ENCODE measurements at regions not wholly inside any gene's neighbourhood (a gene's known extent, or its start where the extent isn't known, plus 50 kb on each side); places are given as distances from the start of the nearest gene placed in this dataset.

GRCh38 chr1:194734970-194735369 is 1548.6 kb upstream of the B3GALT2 start:
- Histone ChIP-seq H3K4me3 (replicated peaks in 1 of 3) (no peak overlapping the region), H3K36me3 (no peaks in the 10 kb centered on the region), H3K27me3 (no peaks in the 10 kb centered on the region), H3K9me3 (no peaks in the 10 kb centered on the region), H3K27ac (no peak overlapping the region), H3K4me1 (no peaks in the 10 kb centered on the region)
- WGBS, 2 donors: 65 to 69% methylated on average over 1 of the region's 1 CpG
- TF ChIP-seq CTCF (IDR thresholded peaks at IDR 0.05): no peak
- no peak for TF ChIP-seq POLR2A (IDR thresholded peaks at IDR 0.05)
- intact Hi-C loops (cut with DNase I): no loop called here
- no peak for DNase-seq

DNA sequence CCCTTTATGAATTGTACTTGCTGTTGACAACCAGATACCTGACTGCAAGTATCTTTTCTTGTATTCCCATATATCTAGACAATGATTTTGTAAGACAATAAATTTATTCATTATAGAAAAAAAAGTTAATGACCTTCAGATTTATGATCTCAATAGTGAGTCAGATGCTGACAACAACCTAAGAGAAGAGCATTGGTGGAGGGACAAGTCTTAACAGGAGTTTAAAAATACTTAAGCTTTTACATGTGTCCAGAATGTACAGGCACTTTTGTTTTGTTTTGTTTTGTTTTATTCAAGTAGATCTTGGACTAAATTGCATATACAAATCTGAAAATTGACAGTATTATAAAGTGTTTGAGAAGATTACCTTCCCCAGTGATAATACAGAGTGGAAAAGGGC is 1544.6 kb upstream of the B3GALT2 start:
- no peak for DNase-seq
- no peak for TF ChIP-seq CTCF (IDR thresholded peaks at IDR 0.05)
- no peak for TF ChIP-seq POLR2A (IDR thresholded peaks at IDR 0.05)
- Histone ChIP-seq H3K27ac (no peak overlapping the region), H3K4me1 (no peaks in the 10 kb centered on the region), H3K36me3 (no peaks in the 10 kb centered on the region), H3K9me3 (no peaks in the 10 kb centered on the region), H3K4me3 (replicated peaks in 1 of 3) (no peak overlapping the region), H3K27me3 (no peaks in the 10 kb centered on the region)
- intact Hi-C loops (cut with DNase I): no loop called here

DNA sequence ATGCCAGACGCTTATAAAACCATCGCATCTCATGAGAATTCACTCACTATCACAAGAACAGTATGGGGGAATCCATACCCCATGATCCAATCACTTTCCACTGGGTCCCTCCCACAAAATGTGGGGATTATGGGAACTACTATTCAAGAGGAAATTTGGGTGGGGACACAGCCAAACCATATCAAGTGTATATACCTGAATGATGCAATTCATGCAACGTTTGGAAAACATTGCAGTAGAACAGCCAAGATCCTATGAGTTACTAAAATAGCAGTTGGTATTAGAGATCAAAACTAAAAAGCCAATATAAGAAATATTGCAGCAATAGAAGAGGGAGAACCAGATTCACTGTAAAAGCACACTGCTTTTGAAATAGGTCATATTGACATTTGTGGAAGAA is 1543.9 kb upstream of the B3GALT2 start:
- WGBS, 2 donors: 67 to 72% methylated on average over 3 of the region's 3 CpGs
- intact Hi-C loops (cut with DNase I): no loop called here
- DNase-seq: no peak
- Histone ChIP-seq H3K36me3 (no peaks in the 10 kb centered on the region), H3K27ac (no peak overlapping the region), H3K9me3 (no peaks in the 10 kb centered on the region), H3K27me3 (no peaks in the 10 kb centered on the region), H3K4me1 (no peaks in the 10 kb centered on the region), H3K4me3 (replicated peaks in 1 of 3) (no peak overlapping the region)
- TF ChIP-seq CTCF (IDR thresholded peaks at IDR 0.05): no peak

GRCh38 chr1:194723067-194723466 is 1536.7 kb upstream of the B3GALT2 start:
- H3K36me3 ChIP-seq: no peaks in the 10 kb centered on the region
- no peaks in the 10 kb centered on the region for H3K9me3 ChIP-seq
- no peak for DNase-seq
- intact Hi-C loops (cut with DNase I): no loop called here
- H3K4me1 ChIP-seq: no peaks in the 10 kb centered on the region
- H3K4me3 ChIP-seq (replicated peaks in 1 of 3): no peak overlapping the region
- TF ChIP-seq CTCF (IDR thresholded peaks at IDR 0.05) (no peak), POLR2A (IDR thresholded peaks at IDR 0.05) (no peak)
- H3K27me3 ChIP-seq: no peaks in the 10 kb centered on the region
- no peak overlapping the region for H3K27ac ChIP-seq

DNA sequence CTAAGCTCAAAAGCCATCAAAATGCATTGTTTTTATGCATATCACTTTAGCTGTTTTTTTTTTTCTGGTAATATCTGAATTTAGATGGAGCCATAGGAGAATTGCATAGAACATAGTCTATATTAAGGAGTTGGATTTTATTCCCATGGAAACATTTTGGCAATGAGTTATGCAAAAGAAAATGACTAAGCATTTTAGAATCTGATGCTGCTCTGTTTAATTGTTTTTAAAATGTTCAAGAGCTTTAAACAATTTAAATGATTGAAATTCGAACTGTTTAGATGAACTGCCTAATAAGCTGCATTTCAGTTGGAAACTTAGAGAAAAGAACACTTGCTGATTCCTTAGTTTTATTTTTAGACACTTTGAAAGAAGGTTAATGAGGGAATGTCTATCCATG is 1531.5 kb upstream of the B3GALT2 start:
- WGBS, 2 donors: 60 to 65% methylated on average over 1 of the region's 1 CpG
- TF ChIP-seq CTCF (IDR thresholded peaks at IDR 0.05) (no peak), POLR2A (IDR thresholded peaks at IDR 0.05) (no peak)

More for the DNA sequence above, 1531.5 kb upstream of the B3GALT2 start:
- no peaks in the 10 kb centered on the region for H3K9me3 ChIP-seq
- no peak for DNase-seq
- no peak overlapping the region for H3K27ac ChIP-seq
- H3K4me1 ChIP-seq: no peaks in the 10 kb centered on the region
- intact Hi-C loops (cut with DNase I): no loop called here
- no peaks in the 10 kb centered on the region for H3K36me3 ChIP-seq
- H3K27me3 ChIP-seq: no peaks in the 10 kb centered on the region
- no peak overlapping the region for H3K4me3 ChIP-seq (replicated peaks in 1 of 3)

Measured in thyroid gland (tissue), 4 donors.